IMR-90 (cell line): ENCODE measurements at regions not wholly inside any gene's neighbourhood (a gene's known extent, or its start where the extent isn't known, plus 50 kb on each side); places are given as distances from the start of the nearest gene placed in this dataset.

ENCODE experiments used
- ATAC-seq: fragments of 200-7000 bp; cut with Tn5 transposase; 2 replicates; pipeline ENCODE4 v1.9.1; 2020; ENCODE audit warnings: low read depth, mild to moderate bottlenecking, moderate library complexity
- BruUV-seq: library from RNA; stranded (reverse); fragments of 400-500 nt; replicated peaks from 2 replicates; lab custom pipeline; 2021; lab: Mats Ljungman, UMichigan
- CTCF ChIA-PET: fragments of 300-600 bp; formaldehyde crosslinking; extraction: SDS; loops from one replicate; lab custom pipeline; 2021; ENCODE audit warnings: antibody characterized with exemption; lab: Yijun Ruan, JAX
- POLR2A ChIA-PET: fragments of 300-600 bp; sonication (Branson Sonifier 250); formaldehyde crosslinking; loops from one replicate; lab custom pipeline; 2022; ENCODE audit warnings: antibody characterized with exemption; ENCODE audit not compliant: unreplicated experiment; lab: Charles Lee
- DNase-seq: peaks from one replicate; pipeline ENCODE4 v3.0.0; 2013
- H2AFZ ChIP-seq: replicated peaks from 2 replicates; pipeline ENCODE3; 2013; ENCODE audit warnings: low read length, mild to moderate bottlenecking; ENCODE audit not compliant: poor library complexity
- H2AK5ac ChIP-seq: 2 replicates; pipeline ENCODE4 v1.6.1; 2013; ENCODE audit warnings: low read depth, low read length, inconsistent platforms
- H2AK9ac ChIP-seq: replicated peaks from 2 replicates; pipeline ENCODE3; 2013; ENCODE audit warnings: mild to moderate bottlenecking, low read depth, low read length, moderate library complexity; ENCODE audit not compliant: poor library complexity
- H2BK120ac ChIP-seq: 2 replicates; pipeline ENCODE4 v1.6.1; 2013; ENCODE audit warnings: low read depth, low read length, inconsistent platforms
- H2BK15ac ChIP-seq: 3 replicates; pipeline ENCODE4 v1.6.1; 2013; ENCODE audit warnings: low read depth, low read length, inconsistent platforms
- H2BK20ac ChIP-seq: 2 replicates; pipeline ENCODE4 v1.6.1; 2013; ENCODE audit warnings: low read depth, mild to moderate bottlenecking, inconsistent platforms, low read length, moderate library complexity
- H2BK5ac ChIP-seq: 2 replicates; pipeline ENCODE4 v1.6.1; 2013; ENCODE audit warnings: mild to moderate bottlenecking, low read depth, low read length, inconsistent platforms; ENCODE audit not compliant: poor library complexity, severe bottlenecking
- H3K14ac ChIP-seq: replicated peaks from 2 replicates; pipeline ENCODE4 v1.6.1; 2013; ENCODE audit warnings: low read depth, low read length, inconsistent platforms
- H3K18ac ChIP-seq: 2 replicates; pipeline ENCODE4 v1.6.1; 2013; ENCODE audit warnings: low read depth, low read length, control low read depth
- H3K23ac ChIP-seq: 2 replicates; pipeline ENCODE4 v1.6.1; 2013; ENCODE audit warnings: low read depth, low read length, inconsistent platforms
- H3K27ac ChIP-seq: 2 replicates; pipeline ENCODE4 v1.5.1; 2013; ENCODE audit warnings: mild to moderate bottlenecking, control low read depth, low read length; ENCODE audit not compliant: insufficient read depth
- H3K27me3 ChIP-seq: 2 replicates; pipeline ENCODE4 v1.6.1; 2013; ENCODE audit warnings: low read length; ENCODE audit not compliant: control insufficient read depth, insufficient read depth
- H3K36me3 ChIP-seq: 2 replicates; pipeline ENCODE4 v1.6.1; 2013; ENCODE audit warnings: low read length, mixed read lengths; ENCODE audit not compliant: control insufficient read depth, insufficient read depth
- H3K4ac ChIP-seq: 2 replicates; pipeline ENCODE4 v1.6.1; 2013; ENCODE audit warnings: low read depth, low read length, inconsistent platforms
- H3K4me1 ChIP-seq: 2 replicates; pipeline ENCODE4 v1.6.1; 2013; ENCODE audit warnings: low read length, mixed read lengths; ENCODE audit not compliant: control insufficient read depth, insufficient read depth
- H3K4me2 ChIP-seq: 2 replicates; pipeline ENCODE4 v1.6.1; 2013; ENCODE audit warnings: low read depth, mild to moderate bottlenecking, control low read depth, low read length, moderate library complexity
- H3K4me3 ChIP-seq: 2 replicates; pipeline ENCODE4 v1.5.1; 2013; ENCODE audit warnings: low read depth, mild to moderate bottlenecking, control low read depth, low read length, moderate library complexity; ENCODE audit not compliant: insufficient read depth
- H3K56ac ChIP-seq: 2 replicates; pipeline ENCODE4 v1.6.1; 2013; ENCODE audit warnings: low read length, inconsistent platforms; ENCODE audit not compliant: insufficient read depth; ENCODE audit errors: extremely low read depth
- H3K79me1 ChIP-seq, 2 experiments: 2 replicates each; pipeline ENCODE4 v1.6.1; 2013; ENCODE audit warnings: low read length in 2 of 2, inconsistent platforms in 1 of 2, low read depth in 1 of 2
- H3K9ac ChIP-seq: 2 replicates; pipeline ENCODE4 v1.6.1; 2013; ENCODE audit warnings: low read depth, low read length, control low read depth
- H3K9me1 ChIP-seq: 2 replicates; pipeline ENCODE4 v1.6.1; 2013; ENCODE audit warnings: low read length, inconsistent platforms; ENCODE audit not compliant: insufficient read depth
- H3K9me3 ChIP-seq: 2 replicates; pipeline ENCODE4 v1.6.1; 2013; ENCODE audit warnings: low read length; ENCODE audit not compliant: control insufficient read depth, insufficient read depth
- H4K20me1 ChIP-seq: 2 replicates; pipeline ENCODE4 v1.6.1; 2013; ENCODE audit warnings: low read length, inconsistent platforms; ENCODE audit not compliant: insufficient read depth
- H4K5ac ChIP-seq: 2 replicates; pipeline ENCODE4 v1.6.1; 2013; ENCODE audit warnings: mild to moderate bottlenecking, low read depth, low read length, control low read depth
- H4K8ac ChIP-seq, 2 experiments: 2 replicates each; pipeline ENCODE4 v1.6.1; 2013; ENCODE audit warnings: low read depth in 2 of 2, low read length in 2 of 2, control low read depth in 1 of 2, inconsistent platforms in 1 of 2
- H4K91ac ChIP-seq: 2 replicates; pipeline ENCODE4 v1.6.1; 2013; ENCODE audit warnings: low read depth, low read length, inconsistent platforms; ENCODE audit not compliant: insufficient read depth
- RCOR1 ChIP-seq: IDR thresholded peaks from 2 replicates; pipeline ENCODE4 v1.6.1; 2012; ENCODE audit warnings: mild to moderate bottlenecking, low read length, improper control_type of control experiment; ENCODE audit not compliant: insufficient replicate concordance
- WGBS, 2 experiments: methylation state at CpG; one replicate each; pipeline versions ENCODE4 v1.1.5 to v1.1.7; 2013; ENCODE audit warnings: missing lambda C conversion rate in 2 of 2; ENCODE audit not compliant: insufficient read length in 1 of 2; ENCODE audit errors: extremely low coverage in 2 of 2; 5-methylcytosine and 5-hydroxymethylcytosine counted together
- dilution Hi-C: fragments of 300-500 bp; cut with HindIII; formaldehyde crosslinking; loops from one replicate; pipeline ENCODE4 v1.14.3; 2018; ENCODE audit warnings: low sequenced_read_pairs; ENCODE audit not compliant: unreplicated experiment
- in situ Hi-C: fragments of 300-500 bp; cut with MboI; formaldehyde crosslinking; loops from 3 replicates; pipeline ENCODE4 v1.14.3; 2019; ENCODE audit warnings: low sequenced_read_pairs, inconsistent platforms, mixed read lengths
- intact Hi-C: fragments of 100-400 bp; cut with micrococcal nuclease; formaldehyde crosslinking; loops from 2 replicates; pipeline ENCODE4 v1.10.0; 2022

DNA sequence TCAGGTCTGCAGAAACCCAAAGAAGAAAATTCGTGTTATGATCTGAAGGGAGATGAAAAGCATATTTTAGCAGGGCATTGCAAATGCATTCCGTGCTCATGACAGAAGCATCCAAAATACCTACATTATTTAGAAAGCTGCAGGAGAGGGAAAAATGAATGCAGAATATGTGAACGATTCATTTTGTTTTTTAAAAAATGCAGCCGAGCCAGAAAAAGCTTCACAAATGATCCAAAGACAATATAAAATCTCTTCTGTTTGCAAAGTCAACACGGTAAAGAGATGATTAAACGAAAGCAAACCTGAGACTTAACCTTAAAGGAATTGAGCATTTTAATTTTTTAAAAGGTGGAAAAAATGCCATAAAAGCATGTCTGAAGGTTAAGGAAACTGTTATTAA is 136.1 kb upstream of the SULF2 start:
- no peak overlapping the region for H3K18ac ChIP-seq
- no peak overlapping the region for H4K8ac ChIP-seq
- no peak overlapping the region for H3K56ac ChIP-seq
- no peak overlapping the region for H2BK15ac ChIP-seq
- H3K4me1 ChIP-seq, result peaks cover 2% of the 10 kb centered on the region; the same call in 1 of the 2 replicates
- in situ Hi-C loops, result no loop called here
- no peaks in the 10 kb centered on the region for H3K9me1 ChIP-seq
- H2BK5ac ChIP-seq, result no peak overlapping the region
- BruUV-seq, result no TSS peak
- ChIA-PET CTCF (no interaction called here), POLR2A (no interaction called here)
- H3K9me3 ChIP-seq, result peaks cover 9% of the 10 kb centered on the region
- H3K23ac ChIP-seq, result no peak overlapping the region
- DNase-seq (no peak), ATAC-seq (no peak)
- H3K27ac ChIP-seq, result no peak overlapping the region
- intact Hi-C loops, result no loop called here
- no peak overlapping the region for H3K9ac ChIP-seq
- dilution Hi-C loops, result no loop called here
- no peak overlapping the region for H2AFZ ChIP-seq
- H4K91ac ChIP-seq, result no peak overlapping the region
- no peak overlapping the region for H3K14ac ChIP-seq
- TF ChIP-seq RCOR1, result no peak
- H3K4me2 ChIP-seq, result no peak overlapping the region
- H3K4ac ChIP-seq, result no peak overlapping the region
- H3K79me1 ChIP-seq, result no peaks in the 10 kb centered on the region
- WGBS, 2 experiments, result 7% methylated on average over 2 of the region's 6 CpGs; no CpG with 5 or more reads in 1 of the 2 experiments
- H2BK120ac ChIP-seq, result no peak overlapping the region
- no peaks in the 10 kb centered on the region for H3K27me3 ChIP-seq
- H3K4me3 ChIP-seq, result no peak overlapping the region
- no peaks in the 10 kb centered on the region for H4K20me1 ChIP-seq
- no peak overlapping the region for H2BK20ac ChIP-seq
- no peak overlapping the region for H4K5ac ChIP-seq
- H2AK9ac ChIP-seq, result no peak overlapping the region
- H3K36me3 ChIP-seq, result no peaks in the 10 kb centered on the region
- no peak overlapping the region for H2AK5ac ChIP-seq
